Prostate gland (tissue), 2 donors: ENCODE measurements at regions not wholly inside any gene's neighbourhood (a gene's known extent, or its start where the extent isn't known, plus 50 kb on each side); places are given as distances from the start of the nearest gene placed in this dataset.

Source experiments
- CTCF ChIP-seq, 4 experiments: fragments of 200-600 bp in 2 of 4; fragments of 450-650 bp in 2 of 4; sonication (generic) in 2 of 4; IDR thresholded peaks; 1 replicate in 3 of 4; 2 replicates in 1 of 4; pipeline ENCODE4 v1.5.1; 2016 to 2019; ENCODE audit warnings: antibody characterized with exemption in 4 of 4, mild to moderate bottlenecking in 2 of 4, moderate library complexity in 2 of 4
- POLR2A ChIP-seq: fragments of 450-650 bp; IDR thresholded peaks from one replicate; pipeline ENCODE4 v1.6.1; 2016; ENCODE audit warnings: antibody characterized with exemption, mild to moderate bottlenecking
- POLR2AphosphoS5 ChIP-seq: sonication (generic); formaldehyde crosslinking; IDR thresholded peaks from one replicate; pipeline ENCODE4 v1.6.1; 2017; ENCODE audit warnings: antibody characterized with exemption

DNA sequence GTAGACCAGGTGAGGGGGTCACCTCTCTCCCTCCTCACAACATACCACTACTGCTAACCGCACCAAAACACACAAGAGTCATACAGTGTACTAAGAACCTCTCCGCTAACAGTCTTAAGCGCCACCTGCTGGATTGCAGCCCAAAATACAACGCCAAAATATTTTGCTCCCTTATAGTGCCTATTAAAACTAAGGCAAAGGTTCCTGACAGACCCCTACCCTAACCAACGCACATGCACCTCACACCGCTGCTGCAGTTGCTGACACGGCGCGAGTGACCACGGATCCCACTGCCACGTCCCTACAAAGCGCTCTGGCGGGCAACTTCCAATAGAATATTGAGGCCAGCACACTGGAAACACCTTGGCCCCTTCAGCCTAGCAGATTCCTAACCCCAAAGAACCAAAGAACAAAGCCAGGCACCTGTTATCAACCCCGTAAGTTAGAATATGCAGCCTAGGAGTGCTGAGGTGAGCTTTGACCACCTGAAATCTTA, 563.6 kb upstream of the SEMA3D start:
- TF ChIP-seq CTCF (IDR thresholded peaks at IDR 0.05) (peak in 1 of 4 experiments; percentile 21), POLR2A (no peak), POLR2AphosphoS5 (no peak)
